ENCODE measurements at regions not wholly inside any gene's neighbourhood (a gene's known extent, or its start where the extent isn't known, plus 50 kb on each side); places are given as distances from the start of the nearest gene placed in this dataset.
"Not testable (repeated sequence)": the region's sequence is repeated elsewhere in the genome, so short reads cannot be mapped to it uniquely, and the experiment has no call there.

GRCh38 chr17:15850687-15851086, 94.2 kb upstream of the ADORA2B start:
- not testable (repeated sequence) for H4K5ac ChIP-seq (ENCODE audit: low read length); H3K27ac ChIP-seq (ENCODE audit: low read depth, low read length); H3K36me3 ChIP-seq (ENCODE audit: control insufficient read depth, insufficient read depth, low read length); H3K27me3 ChIP-seq (ENCODE audit: insufficient read depth, low read length, poor library complexity); H3K4me2 ChIP-seq (ENCODE audit: low read length); H4K8ac ChIP-seq (ENCODE audit: low read depth, low read length); H2BK15ac ChIP-seq (replicated peaks; ENCODE audit: low read depth); H2AK5ac ChIP-seq (ENCODE audit: low read length); H3K79me2 ChIP-seq (ENCODE audit: control insufficient read depth, insufficient read depth, low read length); H3K9ac ChIP-seq (ENCODE audit: low read length); DNase-seq; H2BK120ac ChIP-seq (ENCODE audit: low read depth, low read length); H3K79me1 ChIP-seq (ENCODE audit: low read length); H3K4me1 ChIP-seq (ENCODE audit: control insufficient read depth, low read depth, low read length); H3K4me3 ChIP-seq (ENCODE audit: low read length); H3K4ac ChIP-seq (ENCODE audit: low read depth, low read length); H3K18ac ChIP-seq (ENCODE audit: low read length); H3K23ac ChIP-seq (ENCODE audit: low read length); H2BK5ac ChIP-seq (ENCODE audit: low read length); H3K56ac ChIP-seq (ENCODE audit: low read length)
- no CpG with 5 or more reads among the region's 3 CpGs for WGBS (ENCODE audit: extremely low coverage, insufficient coverage, low lambda C conversion rate)

- not testable (repeated sequence) for H3K4me2 ChIP-seq (ENCODE audit: low read length); H3K4ac ChIP-seq (ENCODE audit: low read depth, low read length); H3K79me2 ChIP-seq (ENCODE audit: control insufficient read depth, insufficient read depth, low read length); DNase-seq; H3K56ac ChIP-seq (ENCODE audit: low read length); H4K8ac ChIP-seq (ENCODE audit: low read depth, low read length); H4K5ac ChIP-seq (ENCODE audit: low read length); H3K27ac ChIP-seq (ENCODE audit: low read depth, low read length); H2BK120ac ChIP-seq (ENCODE audit: low read depth, low read length); H3K4me1 ChIP-seq (ENCODE audit: control insufficient read depth, low read depth, low read length); H2BK5ac ChIP-seq (ENCODE audit: low read length); H3K79me1 ChIP-seq (ENCODE audit: low read length); H3K18ac ChIP-seq (ENCODE audit: low read length); H3K9ac ChIP-seq (ENCODE audit: low read length); H2BK15ac ChIP-seq (replicated peaks; ENCODE audit: low read depth); H3K36me3 ChIP-seq (ENCODE audit: control insufficient read depth, insufficient read depth, low read length); H3K27me3 ChIP-seq (ENCODE audit: insufficient read depth, low read length, poor library complexity); H3K4me3 ChIP-seq (ENCODE audit: low read length); H3K23ac ChIP-seq (ENCODE audit: low read length); H2AK5ac ChIP-seq (ENCODE audit: low read length)
- no CpG with 5 or more reads among the region's 4 CpGs for WGBS (ENCODE audit: extremely low coverage, insufficient coverage, low lambda C conversion rate)
These were observed 92.1 kb upstream of the ADORA2B start for GRCh38 chr17:15852863-15853262.

- not testable (repeated sequence) for H2BK15ac ChIP-seq (replicated peaks; ENCODE audit: low read depth); H3K27me3 ChIP-seq (ENCODE audit: insufficient read depth, low read length, poor library complexity); H3K56ac ChIP-seq (ENCODE audit: low read length); H3K4me2 ChIP-seq (ENCODE audit: low read length); H3K4ac ChIP-seq (ENCODE audit: low read depth, low read length); H3K4me3 ChIP-seq (ENCODE audit: low read length); H3K18ac ChIP-seq (ENCODE audit: low read length); H3K23ac ChIP-seq (ENCODE audit: low read length); H4K5ac ChIP-seq (ENCODE audit: low read length); H4K8ac ChIP-seq (ENCODE audit: low read depth, low read length); H2AK5ac ChIP-seq (ENCODE audit: low read length); H2BK5ac ChIP-seq (ENCODE audit: low read length); H3K36me3 ChIP-seq (ENCODE audit: control insufficient read depth, insufficient read depth, low read length); H3K9ac ChIP-seq (ENCODE audit: low read length); H2BK120ac ChIP-seq (ENCODE audit: low read depth, low read length); H3K79me2 ChIP-seq (ENCODE audit: control insufficient read depth, insufficient read depth, low read length); H3K27ac ChIP-seq (ENCODE audit: low read depth, low read length); H3K4me1 ChIP-seq (ENCODE audit: control insufficient read depth, low read depth, low read length); H3K79me1 ChIP-seq (ENCODE audit: low read length); DNase-seq
- no CpG with 5 or more reads among the region's 3 CpGs for WGBS (ENCODE audit: extremely low coverage, insufficient coverage, low lambda C conversion rate)
These were observed 88.7 kb upstream of the ADORA2B start for GRCh38 chr17:15856191-15856590.

- H3K18ac ChIP-seq (ENCODE audit: low read length); DNase-seq; H2BK120ac ChIP-seq (ENCODE audit: low read depth, low read length); H3K4me2 ChIP-seq (ENCODE audit: low read length); H3K27me3 ChIP-seq (ENCODE audit: insufficient read depth, low read length, poor library complexity); H3K27ac ChIP-seq (ENCODE audit: low read depth, low read length); H2BK5ac ChIP-seq (ENCODE audit: low read length); H3K4me1 ChIP-seq (ENCODE audit: control insufficient read depth, low read depth, low read length); H3K4ac ChIP-seq (ENCODE audit: low read depth, low read length); H3K4me3 ChIP-seq (ENCODE audit: low read length); H3K9ac ChIP-seq (ENCODE audit: low read length); H4K5ac ChIP-seq (ENCODE audit: low read length); H4K8ac ChIP-seq (ENCODE audit: low read depth, low read length); H3K79me2 ChIP-seq (ENCODE audit: control insufficient read depth, insufficient read depth, low read length); H2AK5ac ChIP-seq (ENCODE audit: low read length); H3K36me3 ChIP-seq (ENCODE audit: control insufficient read depth, insufficient read depth, low read length); H3K56ac ChIP-seq (ENCODE audit: low read length); H3K79me1 ChIP-seq (ENCODE audit: low read length); H2BK15ac ChIP-seq (replicated peaks; ENCODE audit: low read depth); H3K23ac ChIP-seq (ENCODE audit: low read length): not testable (repeated sequence)
- no CpG with 5 or more reads among the region's 2 CpGs for WGBS (ENCODE audit: extremely low coverage, insufficient coverage, low lambda C conversion rate)
These were observed 88.2 kb upstream of the ADORA2B start for GRCh38 chr17:15856745-15857144.

GRCh38 chr17:15858082-15858481, 86.8 kb upstream of the ADORA2B start:
- H3K4me2 ChIP-seq (ENCODE audit: low read length); H3K56ac ChIP-seq (ENCODE audit: low read length); H3K79me2 ChIP-seq (ENCODE audit: control insufficient read depth, insufficient read depth, low read length); H3K9ac ChIP-seq (ENCODE audit: low read length); H3K4me3 ChIP-seq (ENCODE audit: low read length); H3K4me1 ChIP-seq (ENCODE audit: control insufficient read depth, low read depth, low read length); H2BK5ac ChIP-seq (ENCODE audit: low read length); H2BK120ac ChIP-seq (ENCODE audit: low read depth, low read length); H4K8ac ChIP-seq (ENCODE audit: low read depth, low read length); H3K4ac ChIP-seq (ENCODE audit: low read depth, low read length); H2BK15ac ChIP-seq (replicated peaks; ENCODE audit: low read depth); H3K36me3 ChIP-seq (ENCODE audit: control insufficient read depth, insufficient read depth, low read length); H4K5ac ChIP-seq (ENCODE audit: low read length); H2AK5ac ChIP-seq (ENCODE audit: low read length); H3K27ac ChIP-seq (ENCODE audit: low read depth, low read length); H3K27me3 ChIP-seq (ENCODE audit: insufficient read depth, low read length, poor library complexity); DNase-seq; H3K18ac ChIP-seq (ENCODE audit: low read length); H3K23ac ChIP-seq (ENCODE audit: low read length); H3K79me1 ChIP-seq (ENCODE audit: low read length): not testable (repeated sequence)
- WGBS (ENCODE audit: extremely low coverage, insufficient coverage, low lambda C conversion rate): no CpG with 5 or more reads among the region's 3 CpGs

GRCh38 chr17:15860774-15861173, 84.2 kb upstream of the ADORA2B start:
- H3K27ac ChIP-seq (ENCODE audit: low read depth, low read length); H3K18ac ChIP-seq (ENCODE audit: low read length); H3K27me3 ChIP-seq (ENCODE audit: insufficient read depth, low read length, poor library complexity); H3K4ac ChIP-seq (ENCODE audit: low read depth, low read length); H3K4me2 ChIP-seq (ENCODE audit: low read length); H3K9ac ChIP-seq (ENCODE audit: low read length); H4K8ac ChIP-seq (ENCODE audit: low read depth, low read length); H2BK5ac ChIP-seq (ENCODE audit: low read length); H3K23ac ChIP-seq (ENCODE audit: low read length); H4K5ac ChIP-seq (ENCODE audit: low read length); H3K79me1 ChIP-seq (ENCODE audit: low read length); H2BK120ac ChIP-seq (ENCODE audit: low read depth, low read length); H3K4me1 ChIP-seq (ENCODE audit: control insufficient read depth, low read depth, low read length); H2BK15ac ChIP-seq (replicated peaks; ENCODE audit: low read depth); H3K4me3 ChIP-seq (ENCODE audit: low read length); H2AK5ac ChIP-seq (ENCODE audit: low read length); H3K56ac ChIP-seq (ENCODE audit: low read length); H3K79me2 ChIP-seq (ENCODE audit: control insufficient read depth, insufficient read depth, low read length); H3K36me3 ChIP-seq (ENCODE audit: control insufficient read depth, insufficient read depth, low read length); DNase-seq: not testable (repeated sequence)
- no CpG with 5 or more reads among the region's 5 CpGs for WGBS (ENCODE audit: extremely low coverage, insufficient coverage, low lambda C conversion rate)

Data from mesendoderm (in vitro differentiated cells).